ENCODE measurements at regions not wholly inside any gene's neighbourhood (a gene's known extent, or its start where the extent isn't known, plus 50 kb on each side); places are given as distances from the start of the nearest gene placed in this dataset.
A peak's percentile ranks its signal among the peaks of the same experiment; 100 is the strongest.

- no peak for DNase-seq
Observed at GRCh38 chr13:100933841-100934240, 259.2 kb upstream of the TMTC4 start.

DNA sequence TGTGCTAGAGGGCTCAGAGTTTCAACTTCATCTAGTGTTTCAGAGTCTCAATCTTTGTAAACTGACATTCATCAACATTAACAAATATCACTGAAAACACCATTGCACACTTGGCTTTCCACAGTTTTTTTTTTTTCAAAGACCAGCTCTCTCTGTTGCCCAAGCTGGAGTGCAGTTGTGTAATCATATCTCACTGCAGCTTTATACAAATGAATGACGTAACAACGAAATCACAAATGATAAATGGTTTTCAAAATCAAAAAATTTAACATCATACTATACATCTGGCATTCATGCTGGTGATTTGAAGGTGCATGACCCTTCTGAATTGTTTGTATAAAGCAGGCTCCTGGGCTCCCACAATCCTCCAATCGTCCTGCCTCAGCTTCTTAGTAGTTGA is 248.0 kb upstream of the TMTC4 start:
- DNase-seq, result no peak

DNA sequence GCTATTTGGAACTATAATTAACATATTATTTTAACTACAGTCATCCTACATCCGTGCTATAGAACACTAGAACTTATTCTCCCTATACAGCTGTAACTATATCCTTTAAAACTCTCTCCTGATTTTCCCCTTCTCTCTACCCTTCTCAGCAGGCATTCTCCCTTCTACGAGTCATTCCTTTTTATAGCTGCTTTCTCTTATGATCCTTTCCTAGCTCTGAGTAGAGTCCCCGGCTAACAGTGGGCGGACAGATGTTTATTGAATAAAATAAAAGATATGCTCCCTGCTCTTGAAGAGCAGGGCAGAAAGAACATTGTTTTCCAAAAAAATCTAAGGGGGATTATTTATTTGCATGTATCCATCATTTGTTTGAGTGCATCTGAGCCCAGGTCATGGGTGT is 246.5 kb upstream of the TMTC4 start:
- DNase-seq, result no peak

- no peak for DNase-seq
Observed at GRCh38 chr13:100917011-100917410, 242.4 kb upstream of the TMTC4 start.

DNA sequence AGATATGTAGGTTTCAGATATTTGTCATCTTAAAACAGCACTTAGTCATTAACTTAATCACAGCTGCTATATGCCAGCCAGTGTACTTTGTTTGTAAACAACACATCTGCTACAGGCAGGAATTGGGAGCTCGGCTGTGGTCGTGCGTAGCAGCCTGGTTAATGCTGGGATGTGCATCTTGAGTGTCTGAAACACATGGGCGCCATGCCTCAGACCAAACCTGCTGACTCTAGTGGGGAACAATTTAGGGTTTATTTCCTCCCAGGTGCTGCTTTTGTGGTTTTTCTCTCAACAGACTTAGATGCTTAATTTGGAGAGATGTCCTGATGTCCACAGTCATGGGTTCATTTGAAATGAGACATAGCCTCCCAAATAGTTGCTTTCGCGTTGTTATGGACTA is 238.5 kb upstream of the TMTC4 start:
- no peak for DNase-seq

GRCh38 chr13:100904293-100904976 is 229.8 kb upstream of the TMTC4 start:
- DNase-seq, result no peak

DNA sequence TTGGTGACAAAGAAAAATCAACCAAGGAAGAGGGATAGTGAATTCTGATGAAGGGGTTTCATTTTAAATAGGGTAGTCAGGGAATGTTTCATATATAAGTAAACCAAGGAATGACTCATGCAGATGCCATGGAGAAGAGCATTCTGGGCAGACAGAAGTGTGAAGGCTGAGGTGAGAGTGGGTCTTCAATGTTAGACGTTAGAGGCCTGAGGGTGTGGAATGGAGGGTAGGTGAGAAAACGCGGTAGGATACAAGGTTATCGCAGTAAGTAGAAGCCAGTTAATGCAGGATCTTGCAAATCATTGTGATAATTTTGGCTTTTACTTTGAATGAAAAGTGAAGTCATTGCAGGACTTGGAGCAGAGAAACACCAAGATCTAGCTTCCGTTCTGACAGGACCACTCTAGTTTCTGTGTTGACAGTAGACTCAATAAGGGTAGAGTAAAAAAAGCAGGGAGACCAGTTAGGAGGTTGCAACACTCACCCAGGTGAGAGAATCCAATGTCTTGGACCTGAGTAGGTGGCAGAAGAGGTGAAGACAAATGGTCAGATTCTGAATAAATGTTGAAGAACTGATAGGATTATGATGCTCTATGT is 225.2 kb upstream of the TMTC4 start:
- no peak for DNase-seq

DNA sequence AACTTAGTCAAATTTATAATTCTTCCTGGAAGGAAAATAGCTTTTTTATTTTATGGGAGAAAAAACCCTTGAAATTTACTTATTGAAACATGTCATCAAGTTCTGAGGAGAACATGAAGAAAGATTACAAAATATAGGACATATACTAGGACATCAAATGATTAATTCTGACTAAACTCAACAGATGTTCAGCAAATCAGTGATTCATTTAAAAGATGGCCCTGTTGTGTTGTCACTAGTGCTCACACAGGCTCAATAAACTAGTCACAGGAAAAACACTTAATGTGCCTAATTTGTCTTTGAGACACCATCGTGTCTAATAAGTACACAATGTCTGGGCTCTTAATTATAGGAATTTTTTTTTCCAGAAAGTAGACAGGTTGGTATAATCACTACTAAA is 223.8 kb upstream of the TMTC4 start:
- no peak for DNase-seq

DNA sequence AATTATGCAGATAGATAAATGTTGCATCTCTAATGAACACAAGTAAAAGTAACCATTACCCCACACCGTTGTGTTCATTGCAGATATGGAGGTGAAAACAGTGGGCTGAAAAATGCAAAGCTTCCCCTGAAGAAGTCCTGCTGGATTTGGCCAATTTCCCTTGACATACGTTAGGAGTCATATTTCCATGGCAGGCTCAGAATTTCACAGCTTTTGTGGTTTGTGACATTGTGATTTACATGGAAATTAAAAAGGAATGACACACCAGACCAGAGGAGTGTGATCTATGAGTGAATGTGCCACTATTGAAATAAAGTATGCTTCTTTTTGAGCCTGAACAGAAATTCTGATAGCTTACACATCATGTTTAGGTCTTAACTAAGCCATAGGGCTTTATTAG is 221.1 kb upstream of the TMTC4 start:
- DNase-seq, result no peak

- no peak for DNase-seq
Observed at GRCh38 chr13:100892981-100893380, 218.4 kb upstream of the TMTC4 start.

DNA sequence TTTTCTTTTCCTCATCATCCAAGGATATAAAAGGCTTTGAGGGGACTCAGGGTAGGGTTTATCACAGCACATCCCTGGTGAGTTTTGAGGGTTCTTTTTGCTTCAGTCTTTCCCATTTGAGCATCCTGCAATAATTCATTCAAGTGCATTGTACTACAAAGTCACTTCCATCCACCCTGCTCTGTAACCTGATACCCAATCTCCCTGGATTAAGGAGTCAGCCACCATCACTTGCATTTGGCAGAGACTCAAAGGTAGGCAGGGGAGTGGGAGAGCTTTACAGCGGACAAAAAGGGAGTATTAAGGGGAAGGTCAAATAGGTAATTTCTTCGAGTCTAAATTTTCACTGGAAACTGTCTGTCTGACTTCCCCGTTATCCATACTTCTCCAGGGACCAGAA is 216.1 kb upstream of the TMTC4 start:
- DNase-seq, result no peak

- peak; percentile 61 for DNase-seq
Observed at GRCh38 chr13:100887729-100888151, 213.1 kb upstream of the TMTC4 start.

DNA sequence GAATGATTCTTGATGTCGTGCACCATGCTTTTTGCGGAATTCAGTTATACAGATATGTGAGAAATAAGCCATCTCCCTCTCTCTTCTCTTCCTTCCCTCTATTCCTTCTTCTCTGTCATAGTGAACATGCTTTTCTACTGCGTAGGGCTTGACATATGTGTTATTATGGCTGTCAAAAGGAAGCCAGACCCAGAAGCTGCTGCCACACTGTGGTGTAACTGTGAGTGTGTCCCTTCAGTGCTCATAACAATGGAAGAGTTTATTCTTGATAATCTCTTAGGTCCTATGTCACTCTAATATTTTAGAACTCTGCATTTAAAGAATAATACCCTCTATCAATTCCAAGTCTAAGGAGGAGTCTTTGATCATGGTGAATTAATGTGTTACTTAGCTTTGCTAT is 208.9 kb upstream of the TMTC4 start:
- no peak for DNase-seq

GRCh38 chr13:100881291-100881864 is 206.8 kb upstream of the TMTC4 start:
- no peak for DNase-seq

DNA sequence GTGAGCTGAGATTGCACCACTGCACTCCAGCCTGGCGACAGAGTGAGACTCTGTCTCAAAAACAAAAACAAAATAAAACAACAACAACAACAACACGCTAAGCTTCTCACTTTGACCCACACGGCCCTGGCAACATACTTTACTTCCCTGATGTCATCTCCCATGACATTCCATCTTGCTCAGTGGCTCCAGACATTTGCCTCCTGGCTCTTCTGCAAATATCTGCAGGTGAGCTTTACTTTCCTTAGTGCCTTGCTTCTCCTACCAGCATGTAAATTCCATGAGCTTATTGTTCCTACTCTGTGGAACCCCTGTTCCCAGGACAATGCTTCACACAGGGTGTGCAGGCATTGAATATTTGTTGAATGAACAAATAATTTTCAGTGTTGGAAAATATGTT is 205.6 kb upstream of the TMTC4 start:
- DNase-seq, result no peak

GRCh38 chr13:100879255-100879654 is 204.7 kb upstream of the TMTC4 start:
- no peak for DNase-seq

GRCh38 chr13:100876044-100876403 is 201.4 kb upstream of the TMTC4 start:
- DNase-seq, result no peak

DNA sequence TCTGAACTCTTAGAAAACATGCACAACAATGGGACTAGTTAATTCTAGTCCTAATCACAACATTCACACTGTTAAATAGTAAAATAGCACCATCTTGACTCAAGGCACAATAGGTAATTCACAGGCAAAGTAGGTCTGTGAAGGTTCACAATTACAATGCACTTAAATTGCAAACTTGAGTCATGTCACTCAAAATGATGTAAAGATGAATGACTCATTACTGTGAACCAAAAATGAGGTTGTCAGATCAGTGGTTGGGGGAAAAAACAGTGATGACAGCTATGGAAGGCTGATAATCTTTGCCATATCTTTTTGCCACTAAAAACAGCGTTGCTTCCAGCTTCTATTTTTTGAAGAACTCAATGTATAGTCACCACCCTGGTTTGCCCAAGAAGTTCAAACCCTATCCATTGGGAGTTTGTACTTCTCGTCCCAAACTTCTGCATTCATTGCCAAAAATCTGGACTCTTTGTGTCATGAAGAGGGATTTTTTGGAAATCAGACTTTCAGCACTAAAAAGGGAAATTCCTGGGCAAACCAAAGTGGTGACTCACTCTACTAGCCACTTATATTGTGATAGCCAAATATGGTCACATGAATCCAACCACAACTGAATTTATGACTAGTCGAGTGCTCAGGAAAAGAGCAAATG is 200.9 kb upstream of the TMTC4 start:
- peak; percentile 92 for DNase-seq

DNA sequence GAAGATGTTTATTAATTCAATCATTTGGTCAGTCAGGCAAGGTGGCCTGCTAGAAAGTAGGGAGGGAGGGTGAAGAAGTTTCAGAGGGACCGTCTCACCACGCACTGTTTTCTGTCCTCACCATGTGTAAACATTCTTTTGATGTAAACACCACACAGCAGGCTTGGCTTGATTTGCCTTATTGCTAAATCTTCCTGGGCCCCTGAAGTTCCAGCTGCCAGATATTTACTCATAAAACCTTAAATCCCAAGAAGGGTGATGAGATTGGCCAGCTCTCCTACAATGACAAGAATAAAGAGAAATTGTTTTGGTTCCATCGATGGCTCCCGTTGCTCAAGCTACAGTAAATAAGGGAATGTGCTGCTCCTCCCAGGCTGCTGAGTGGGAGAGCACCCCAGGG is 198.2 kb upstream of the TMTC4 start:
- no peak for DNase-seq

DNA sequence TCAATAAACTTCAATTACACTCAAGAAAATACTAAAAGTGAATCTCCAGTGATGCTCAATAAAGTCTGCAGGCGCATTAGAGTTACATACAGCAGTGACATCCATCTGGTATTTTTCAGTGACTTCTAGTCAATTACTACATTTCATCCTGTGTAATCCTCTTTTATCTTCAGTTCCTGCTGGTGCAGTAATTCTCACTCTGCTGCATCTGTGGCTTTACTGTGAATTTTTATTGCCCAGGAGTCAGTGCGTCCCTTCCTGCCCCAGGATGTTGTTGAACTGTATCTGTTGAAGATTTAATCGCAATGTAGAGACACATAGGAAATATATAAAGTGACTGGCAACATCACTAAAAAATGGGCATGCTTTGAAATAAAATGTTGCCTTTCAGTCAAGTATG is 196.3 kb upstream of the TMTC4 start:
- DNase-seq, result no peak

- DNase-seq, result no peak
Observed at GRCh38 chr13:100860866-100861265, 186.3 kb upstream of the TMTC4 start.

GRCh38 chr13:100859861-100860260 is 185.3 kb upstream of the TMTC4 start:
- no peak for DNase-seq

DNA sequence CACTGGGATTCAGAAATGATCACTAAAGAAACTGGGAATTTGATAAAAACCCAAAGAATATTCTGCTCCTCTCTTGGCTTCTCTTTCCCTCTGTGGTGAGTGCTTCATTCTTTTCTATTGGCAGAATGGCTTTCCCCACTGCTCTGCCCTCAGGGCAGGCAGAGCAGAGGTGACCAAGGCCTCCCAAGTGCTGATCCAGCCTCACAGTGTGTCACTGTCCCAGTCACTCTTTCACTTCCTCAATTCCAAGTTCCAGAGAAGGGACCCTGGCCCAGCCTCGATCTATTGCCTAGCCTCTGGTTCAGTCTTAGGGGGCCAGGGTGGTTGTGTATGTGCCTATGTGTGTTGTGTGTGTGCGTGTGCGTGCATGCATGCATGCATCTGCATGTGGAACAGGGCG is 180.6 kb upstream of the TMTC4 start:
- DNase-seq, result no peak

- DNase-seq, result no peak
Observed at GRCh38 chr13:100854006-100854405, 179.4 kb upstream of the TMTC4 start.

Measured in EL (cell line).